ENCODE measurements at regions not wholly inside any gene's neighbourhood (a gene's known extent, or its start where the extent isn't known, plus 50 kb on each side); places are given as distances from the start of the nearest gene placed in this dataset.

DNA sequence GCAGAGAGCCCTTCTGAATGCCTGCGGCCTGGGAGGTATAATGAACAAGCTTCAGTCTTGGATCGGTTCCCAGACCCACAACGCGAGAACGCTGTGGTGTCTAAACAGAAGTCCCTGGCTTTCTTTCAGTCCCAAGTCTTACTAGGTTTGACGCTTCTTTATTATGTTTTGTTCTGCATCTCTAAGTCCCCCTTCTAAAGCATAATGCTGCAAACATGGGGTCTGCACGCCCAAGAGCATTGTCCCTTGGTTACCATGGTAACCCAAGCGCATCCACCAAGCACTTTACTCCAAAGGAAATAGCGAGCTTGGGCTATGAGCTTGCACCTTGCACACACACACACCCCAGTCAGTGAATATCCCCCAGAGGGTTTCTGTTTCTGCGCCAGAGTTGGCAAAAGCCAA lies 193.7 kb downstream of the INO80D start:
- TF ChIP-seq, protein P1, sequence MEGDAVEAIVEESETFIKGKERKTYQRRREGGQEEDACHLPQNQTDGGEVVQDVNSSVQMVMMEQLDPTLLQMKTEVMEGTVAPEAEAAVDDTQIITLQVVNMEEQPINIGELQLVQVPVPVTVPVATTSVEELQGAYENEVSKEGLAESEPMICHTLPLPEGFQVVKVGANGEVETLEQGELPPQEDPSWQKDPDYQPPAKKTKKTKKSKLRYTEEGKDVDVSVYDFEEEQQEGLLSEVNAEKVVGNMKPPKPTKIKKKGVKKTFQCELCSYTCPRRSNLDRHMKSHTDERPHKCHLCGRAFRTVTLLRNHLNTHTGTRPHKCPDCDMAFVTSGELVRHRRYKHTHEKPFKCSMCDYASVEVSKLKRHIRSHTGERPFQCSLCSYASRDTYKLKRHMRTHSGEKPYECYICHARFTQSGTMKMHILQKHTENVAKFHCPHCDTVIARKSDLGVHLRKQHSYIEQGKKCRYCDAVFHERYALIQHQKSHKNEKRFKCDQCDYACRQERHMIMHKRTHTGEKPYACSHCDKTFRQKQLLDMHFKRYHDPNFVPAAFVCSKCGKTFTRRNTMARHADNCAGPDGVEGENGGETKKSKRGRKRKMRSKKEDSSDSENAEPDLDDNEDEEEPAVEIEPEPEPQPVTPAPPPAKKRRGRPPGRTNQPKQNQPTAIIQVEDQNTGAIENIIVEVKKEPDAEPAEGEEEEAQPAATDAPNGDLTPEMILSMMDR (optimal IDR thresholded peaks at IDR 0.05 in 1 of 3, IDR thresholded peaks at IDR 0.05 in 1 of 3, conservative IDR thresholded peaks at IDR 0.05 in 1 of 3; ENCODE audit: extremely low read depth in 1 of 3, insufficient read depth in 2 of 3, low read length in 3 of 3) = no peak
- TF ChIP-seq EZH2 (IDR thresholded peaks at IDR 0.05; ENCODE audit: low read length) = no peak

Data from keratinocyte (primary cell).